Upper lobe of left lung (tissue), 6 donors: ENCODE measurements at regions not wholly inside any gene's neighbourhood (a gene's known extent, or its start where the extent isn't known, plus 50 kb on each side); places are given as distances from the start of the nearest gene placed in this dataset.

Source experiments
- ATAC-seq, 2 donors: fragments of 200-7000 bp; cut with Tn5 transposase; one replicate each; pipeline ENCODE4 v1.9.1; 2022; ENCODE audit warnings: mild to moderate bottlenecking in 2 of 2, moderate library complexity in 2 of 2; ENCODE audit not compliant: low FRiP score in 2 of 2
- DNase-seq, 2 donors: peaks; one replicate each; pipeline ENCODE4 v3.0.0-alpha.2; 2019 to 2020
- H3K27ac ChIP-seq, 4 donors: fragments of 200-600 bp; sonication (generic); one replicate each; pipeline ENCODE4 v1.5.1; 2016 to 2019
- H3K27me3 ChIP-seq, 4 donors: fragments of 200-600 bp; sonication (generic); one replicate each; pipeline ENCODE4 v1.5.1; 2017 to 2019
- H3K36me3 ChIP-seq, 4 donors: fragments of 200-600 bp; sonication (generic); one replicate each; pipeline ENCODE4 v1.5.1; 2016 to 2019
- H3K4me1 ChIP-seq, 4 donors: fragments of 200-600 bp; sonication (generic); one replicate each; pipeline ENCODE4 v1.5.1; 2018 to 2019
- H3K4me3 ChIP-seq, 4 donors: fragments of 200-600 bp; sonication (generic); one replicate each; pipeline ENCODE4 v1.5.1; 2017 to 2019; ENCODE audit warnings: mild to moderate bottlenecking in 2 of 4, moderate library complexity in 1 of 4
- H3K9me3 ChIP-seq, 4 donors: fragments of 200-600 bp; sonication (generic); one replicate each; pipeline ENCODE4 v1.5.1; 2018 to 2019
- CTCF ChIP-seq, 6 experiments: fragments of 450-650 bp in 4 of 6; fragments of 200-600 bp in 2 of 6; sonication (generic) in 2 of 6; IDR thresholded peaks; one replicate each; pipeline ENCODE4 v1.5.1; 2016 to 2019; ENCODE audit warnings: antibody characterized with exemption in 6 of 6
- EP300 ChIP-seq, 4 donors: sonication (generic); formaldehyde crosslinking; IDR thresholded peaks; one replicate each; pipeline ENCODE4 v1.5.1; 2017; ENCODE audit warnings: antibody characterized with exemption in 4 of 4, control low read depth in 2 of 4
- POLR2A ChIP-seq, 4 donors: fragments of 450-650 bp; IDR thresholded peaks; one replicate each; pipeline ENCODE4 v1.5.1; 2016 to 2017; ENCODE audit warnings: antibody characterized with exemption in 4 of 4, mild to moderate bottlenecking in 2 of 4
- POLR2AphosphoS5 ChIP-seq, 2 donors: sonication (generic); formaldehyde crosslinking; IDR thresholded peaks; one replicate each; pipeline ENCODE4 v1.5.1; 2017; ENCODE audit warnings: antibody characterized with exemption in 2 of 2
- WGBS, 2 donors: methylation state at CpG; one replicate each; pipeline ENCODE4 v1.1.5; 2017 to 2018; 5-methylcytosine and 5-hydroxymethylcytosine counted together
- donor health status: DM: no; HTN: no; CAD: no; lungs with moderate emphysema.
- donor health status: DM: no; HTN: yes; CAD: no; lungs with severe emphysema.

GRCh38 chr11:27604416-27604815 is 95.8 kb downstream of the BDNF start:
- Histone ChIP-seq H3K9me3 (no peaks in the 10 kb centered on the region), H3K4me3 (no peak overlapping the region), H3K4me1 (no peaks in the 10 kb centered on the region), H3K27ac (no peak overlapping the region), H3K36me3 (no peaks in the 10 kb centered on the region), H3K27me3 (no peaks in the 10 kb centered on the region)
- WGBS, 2 donors, result 79 to 82% methylated on average over 2 of the region's 2 CpGs
- no peak for TF ChIP-seq EP300 (IDR thresholded peaks at IDR 0.05)
- DNase-seq (no peak), ATAC-seq (no peak)

- WGBS, 2 donors, result 81 to 87% methylated on average over 6 of the region's 6 CpGs
- Histone ChIP-seq H3K27me3 (no peaks in the 10 kb centered on the region), H3K9me3 (no peaks in the 10 kb centered on the region), H3K4me1 (no peaks in the 10 kb centered on the region), H3K36me3 (no peaks in the 10 kb centered on the region), H3K4me3 (no peak overlapping the region), H3K27ac (no peak overlapping the region)
- no peak for ATAC-seq
- DNase-seq, result no peak
- no peak for TF ChIP-seq POLR2AphosphoS5 (IDR thresholded peaks at IDR 0.05)
- no peak for TF ChIP-seq CTCF (IDR thresholded peaks at IDR 0.05)
- no peak for TF ChIP-seq POLR2A (IDR thresholded peaks at IDR 0.05)
- TF ChIP-seq EP300 (IDR thresholded peaks at IDR 0.05), result no peak
Measured at GRCh38 chr11:27603376-27603990, 96.8 kb downstream of the BDNF start.

GRCh38 chr11:27600656-27601055 is 94.1 kb upstream of the LIN7C start:
- Histone ChIP-seq H3K4me1 (no peaks in the 10 kb centered on the region), H3K27ac (no peak overlapping the region), H3K36me3 (no peaks in the 10 kb centered on the region), H3K4me3 (no peak overlapping the region), H3K27me3 (no peaks in the 10 kb centered on the region), H3K9me3 (no peaks in the 10 kb centered on the region)
- DNase-seq (no peak), ATAC-seq (no peak)
- 77 to 79% methylated on average over 3 of the region's 3 CpGs for WGBS, 2 donors
- TF ChIP-seq CTCF (IDR thresholded peaks at IDR 0.05), result no peak
- TF ChIP-seq POLR2AphosphoS5 (IDR thresholded peaks at IDR 0.05), result no peak
- TF ChIP-seq POLR2A (IDR thresholded peaks at IDR 0.05), result no peak
- no peak for TF ChIP-seq EP300 (IDR thresholded peaks at IDR 0.05)

- 85% methylated on average over 1 of the region's 1 CpG; no CpG with 5 or more reads in 1 of the 2 donors for WGBS, 2 donors
Measured at GRCh38 chr11:27599217-27599616, 92.6 kb upstream of the LIN7C start.

GRCh38 chr11:27596802-27597201 is 90.2 kb upstream of the LIN7C start:
- H3K9me3 ChIP-seq, result no peaks in the 10 kb centered on the region
- no peak for TF ChIP-seq CTCF (IDR thresholded peaks at IDR 0.05)
- TF ChIP-seq POLR2AphosphoS5 (IDR thresholded peaks at IDR 0.05), result no peak
- TF ChIP-seq EP300 (IDR thresholded peaks at IDR 0.05), result no peak
- ATAC-seq, result no peak
- H3K4me1 ChIP-seq, result no peaks in the 10 kb centered on the region
- H3K4me3 ChIP-seq, result no peak overlapping the region
- H3K36me3 ChIP-seq, result no peaks in the 10 kb centered on the region
- H3K27ac ChIP-seq, result no peak overlapping the region
- WGBS, 2 donors, result 79 to 86% methylated on average over 2 of the region's 2 CpGs
- no peak for DNase-seq
- no peaks in the 10 kb centered on the region for H3K27me3 ChIP-seq

More at GRCh38 chr11:27599217-27599616, 92.6 kb upstream of the LIN7C start:
- H3K4me3 ChIP-seq, result no peak overlapping the region
- H3K27me3 ChIP-seq, result no peaks in the 10 kb centered on the region
- TF ChIP-seq POLR2A (IDR thresholded peaks at IDR 0.05), result no peak
- no peak for TF ChIP-seq CTCF (IDR thresholded peaks at IDR 0.05)
- TF ChIP-seq POLR2AphosphoS5 (IDR thresholded peaks at IDR 0.05), result no peak
- no peak for TF ChIP-seq EP300 (IDR thresholded peaks at IDR 0.05)
- DNase-seq (no peak), ATAC-seq (no peak)
- H3K27ac ChIP-seq, result no peak overlapping the region
- no peaks in the 10 kb centered on the region for H3K9me3 ChIP-seq
- no peaks in the 10 kb centered on the region for H3K4me1 ChIP-seq
- H3K36me3 ChIP-seq, result no peaks in the 10 kb centered on the region
